DMS153 treated with DMSO at 0.1 percent for 48 hours (cell line): ENCODE measurements at regions not wholly inside any gene's neighbourhood (a gene's known extent, or its start where the extent isn't known, plus 50 kb on each side); places are given as distances from the start of the nearest gene placed in this dataset.

Experiments used
- DNase-seq: peaks from one replicate; lab custom pipeline; 2025; ENCODE audit not compliant: unreplicated experiment; lab: John Stamatoyannopoulos, UW

DNA sequence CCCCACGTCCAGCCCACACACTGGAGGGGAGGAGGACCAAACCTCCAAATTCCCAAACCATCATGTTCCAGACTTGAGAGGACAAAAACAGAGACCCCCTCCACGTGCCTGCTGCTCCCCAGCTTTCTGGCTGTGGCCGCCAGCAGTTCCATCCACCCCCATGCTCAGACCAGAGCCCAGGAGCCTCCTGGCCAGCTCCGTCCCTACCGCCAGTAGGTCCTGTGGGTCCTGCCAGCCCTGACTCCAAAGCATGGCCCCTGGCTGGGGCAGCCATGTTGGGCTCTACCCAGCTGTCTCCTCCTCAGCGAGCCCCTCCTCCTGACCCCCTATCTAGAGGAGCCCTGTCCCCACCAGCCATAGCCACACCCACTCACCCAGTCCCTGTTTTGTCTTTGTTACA, 227.3 kb upstream of the RTL1 start:
- DNase-seq: no peak

DNA sequence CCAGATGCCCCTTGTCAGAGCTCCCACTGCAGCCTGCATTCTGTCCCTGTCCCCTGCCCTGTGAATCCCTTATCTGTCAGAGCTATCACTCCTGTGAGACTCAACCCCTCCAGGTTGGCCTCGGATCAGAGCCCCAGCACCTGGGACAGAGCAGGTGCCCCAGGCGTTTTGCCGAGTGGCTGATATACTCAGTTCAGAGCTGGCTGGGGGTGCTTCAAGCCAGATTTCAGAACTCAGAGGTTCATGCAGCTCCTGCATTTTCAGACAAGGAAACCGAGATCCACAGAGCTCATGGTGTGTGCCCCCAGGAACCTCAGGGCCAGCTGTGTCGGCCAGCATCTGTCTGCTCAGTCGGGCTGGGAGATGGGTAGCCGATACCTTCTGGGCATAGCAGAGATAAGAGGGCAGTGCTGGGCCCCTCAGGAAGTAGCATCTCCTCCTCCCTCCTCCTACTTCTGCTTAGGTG, 228.0 kb upstream of the RTL1 start:
- DNase-seq: no peak

DNA sequence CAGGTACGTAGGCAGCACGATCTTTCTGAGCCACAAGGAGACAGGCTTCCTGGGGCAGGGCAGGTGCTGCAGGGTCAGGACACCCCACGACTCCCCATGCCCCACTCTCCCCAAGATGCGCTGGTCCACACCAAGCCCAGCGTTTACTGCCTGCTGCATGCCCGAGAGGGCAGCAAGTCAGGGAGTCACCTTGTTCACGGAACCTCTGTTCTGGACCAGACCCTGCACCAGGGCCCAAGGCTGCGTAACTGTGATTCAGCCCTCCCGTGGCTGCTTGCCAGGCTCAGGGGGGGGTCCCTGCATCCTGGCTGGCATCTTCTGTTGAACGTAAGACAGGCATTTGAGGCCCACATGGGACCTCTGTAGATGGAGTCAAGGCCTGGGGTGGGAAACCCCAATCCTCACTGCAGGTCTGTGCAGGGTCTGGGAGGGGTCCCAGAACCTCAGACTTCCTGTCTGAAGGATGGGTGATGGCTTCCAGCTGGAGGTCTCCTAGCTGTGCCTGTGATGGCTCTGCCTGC, 228.6 kb upstream of the RTL1 start:
- no peak for DNase-seq

DNA sequence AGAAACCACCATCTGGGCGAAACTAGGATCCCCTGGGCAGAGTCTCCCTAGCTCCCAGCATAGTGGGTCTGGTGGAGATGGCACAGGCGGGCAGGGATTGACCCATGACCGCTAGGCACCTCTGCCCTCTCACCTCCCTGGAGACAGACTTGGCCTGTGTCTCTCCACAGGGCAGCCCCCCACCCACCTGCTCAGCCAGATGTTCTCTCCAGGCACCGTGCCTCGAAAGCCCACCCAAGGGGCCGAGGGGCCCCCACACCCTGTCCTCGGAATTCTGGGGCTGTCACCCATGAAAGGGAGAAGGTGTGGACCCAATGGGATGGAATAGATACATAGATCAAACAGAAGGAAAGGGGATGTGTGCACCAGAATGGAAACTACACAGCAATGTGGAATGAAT, 229.1 kb upstream of the RTL1 start:
- no peak for DNase-seq

DNA sequence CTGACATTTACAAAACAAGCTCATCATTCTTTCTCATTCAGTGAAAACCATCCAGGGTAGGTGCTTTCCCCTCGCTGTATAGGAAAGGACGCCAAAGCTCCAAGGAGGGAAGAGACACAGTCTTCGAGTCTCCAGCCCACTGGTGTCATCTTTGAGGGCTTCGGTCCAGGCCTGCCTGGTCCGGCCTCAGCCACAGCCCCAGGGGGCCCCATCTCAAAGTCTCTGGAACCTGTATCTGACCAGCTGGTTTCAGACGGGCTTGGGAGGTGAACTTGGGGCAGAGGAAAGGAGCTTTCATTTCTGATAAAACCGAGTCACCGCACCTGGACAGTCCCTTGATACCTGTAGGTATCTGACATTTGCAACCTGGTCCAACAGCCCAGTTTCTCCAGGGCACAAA, 229.5 kb upstream of the RTL1 start:
- no peak for DNase-seq

DNA sequence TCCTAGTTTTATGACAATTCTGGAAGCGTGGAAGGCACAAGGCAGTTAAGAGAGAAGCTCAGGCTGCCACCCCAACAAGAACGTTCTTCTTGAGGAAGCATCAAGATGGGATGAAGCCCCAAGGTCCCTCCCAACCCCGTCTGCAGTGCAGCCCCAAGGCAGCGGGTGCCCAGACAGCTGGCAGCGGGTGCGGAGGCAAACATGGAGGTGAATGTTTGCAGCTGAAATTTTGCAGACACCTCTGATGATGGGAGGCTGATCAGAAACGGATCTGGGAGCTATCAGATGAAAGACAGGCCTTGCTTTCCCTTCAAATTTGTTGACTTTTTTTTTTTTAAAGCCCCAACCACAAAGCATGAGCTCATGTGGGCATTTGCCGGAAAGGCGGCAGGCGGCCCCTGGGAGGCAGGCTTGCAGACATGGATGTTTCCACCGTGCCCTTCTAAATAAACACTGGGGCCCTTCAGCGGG, 230.7 kb upstream of the RTL1 start:
- DNase-seq: no peak

DNA sequence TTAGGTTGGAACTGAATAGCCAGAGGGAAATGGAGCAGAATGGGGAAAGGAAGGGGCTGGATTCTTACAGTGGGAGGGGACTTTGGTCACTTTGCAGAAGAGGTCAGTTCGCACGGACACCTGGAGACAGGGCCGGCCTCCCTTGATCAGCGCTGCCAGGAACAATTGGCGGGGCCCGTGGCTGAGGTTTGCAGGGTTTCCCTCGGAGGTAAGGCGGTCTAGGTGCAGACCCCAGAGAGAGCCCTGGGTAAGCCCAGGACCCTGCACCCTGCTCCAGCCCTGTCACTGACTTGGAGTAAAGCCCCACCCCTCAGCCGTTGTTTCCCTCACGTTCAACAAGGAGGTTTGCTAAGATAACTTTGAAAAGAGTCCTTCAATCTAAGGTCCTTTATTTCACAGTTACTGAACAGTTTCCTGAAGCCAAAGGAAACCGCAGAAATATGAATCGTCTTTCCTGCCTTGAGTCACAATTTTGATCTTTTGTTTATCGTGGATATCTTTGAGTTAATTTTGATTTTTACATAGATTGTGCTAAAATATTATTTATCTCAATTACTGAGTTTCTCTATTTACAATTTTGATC, 231.4 kb upstream of the RTL1 start:
- no peak for DNase-seq

DNA sequence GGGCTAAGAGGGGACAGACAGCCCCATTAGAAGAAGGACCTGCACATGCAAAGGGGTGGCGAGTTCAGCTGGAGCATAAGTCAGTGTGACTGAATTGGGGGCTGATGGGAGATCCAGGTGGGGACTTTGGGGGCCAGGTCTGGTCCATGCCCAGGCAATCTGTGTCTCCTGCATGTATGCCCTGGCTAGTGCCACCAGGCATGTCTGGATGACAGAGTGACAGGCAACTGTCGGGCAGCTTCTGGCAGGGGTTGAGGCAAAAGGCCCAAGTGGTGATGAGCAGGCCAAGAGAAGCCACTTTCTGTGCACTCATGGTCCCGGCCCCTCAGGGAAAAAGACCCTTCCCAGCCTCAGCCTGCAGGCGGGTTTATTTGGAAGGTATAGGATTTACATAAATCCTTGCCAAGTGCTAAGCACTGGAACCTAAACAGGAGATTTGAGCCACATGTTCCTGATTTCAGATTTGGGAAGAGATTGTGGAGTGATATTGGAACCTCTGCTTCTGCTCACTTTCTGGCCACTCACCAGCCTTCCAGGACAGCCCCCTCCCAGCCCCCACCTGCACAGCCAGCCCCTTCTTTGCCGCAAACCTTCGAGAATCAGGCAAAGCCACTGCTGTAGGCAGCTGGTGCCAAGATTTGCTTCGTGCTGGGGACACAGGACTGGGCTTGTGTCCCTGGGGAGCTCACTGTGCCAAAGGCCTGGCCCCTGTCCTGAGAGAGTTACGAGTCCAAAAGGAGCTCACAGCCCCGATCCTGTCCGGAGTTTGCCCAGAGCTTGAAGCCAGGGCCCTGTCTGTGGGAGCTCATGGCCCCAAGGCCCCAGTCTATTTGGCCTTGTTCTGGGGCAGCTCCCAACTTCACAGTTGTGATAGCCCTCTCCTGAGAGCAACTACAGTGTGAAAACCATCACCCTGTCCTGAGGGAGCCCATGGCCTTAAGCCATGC, 232.5 kb upstream of the RTL1 start:
- DNase-seq: no peak

GRCh38 chr14:101137234-101137633, 233.7 kb upstream of the RTL1 start:
- DNase-seq: no peak

GRCh38 chr14:101147848-101148247, 244.3 kb upstream of the RTL1 start:
- DNase-seq: no peak

- DNase-seq: no peak
Observed at GRCh38 chr14:101150039-101150610, 246.6 kb upstream of the RTL1 start.

GRCh38 chr14:101151226-101151926, 247.9 kb upstream of the RTL1 start:
- no peak for DNase-seq

GRCh38 chr14:101151927-101152305, 248.4 kb upstream of the RTL1 start:
- DNase-seq: no peak

DNA sequence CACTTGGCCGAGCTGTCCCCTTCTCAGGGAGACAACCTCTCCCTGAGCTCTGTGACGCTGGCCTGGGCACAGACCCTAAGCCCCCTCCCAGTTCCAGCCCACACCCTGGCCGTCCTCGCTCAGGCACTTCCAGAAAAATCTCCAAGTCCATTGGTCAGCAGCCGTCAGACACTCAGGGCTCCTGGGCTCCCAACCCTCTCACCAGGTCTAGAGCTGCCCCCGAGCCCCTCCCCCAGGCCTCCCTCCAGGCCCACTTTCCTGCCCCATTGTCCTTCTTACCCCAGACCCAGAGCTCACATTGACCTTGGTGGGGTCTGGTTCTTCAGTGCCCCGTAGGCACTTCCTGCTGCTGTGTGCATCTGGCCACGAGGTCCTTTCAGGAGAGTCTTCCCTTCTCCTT, 249.3 kb upstream of the RTL1 start:
- DNase-seq: no peak

- no peak for DNase-seq
Observed at GRCh38 chr14:101153691-101154090, 250.2 kb upstream of the RTL1 start.

DNA sequence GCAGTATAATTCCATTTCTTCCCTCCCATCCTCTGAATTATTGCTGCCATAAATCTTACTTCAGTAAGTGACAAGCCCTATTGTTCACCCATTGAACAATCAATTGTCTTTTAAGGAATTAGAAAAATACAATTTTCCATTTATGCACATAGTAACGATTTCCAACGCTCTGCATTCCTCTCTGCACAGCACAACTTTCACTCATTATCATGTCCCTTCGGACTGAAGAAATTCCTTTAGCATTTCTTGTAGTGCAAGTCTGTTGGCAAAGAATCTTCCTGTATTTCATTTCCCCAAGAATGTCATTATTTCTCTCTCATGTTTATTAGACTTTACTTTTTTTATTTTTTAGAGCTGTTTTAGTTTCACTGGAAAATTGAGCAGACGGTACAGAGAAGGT, 252.1 kb upstream of the RTL1 start:
- no peak for DNase-seq

- no peak for DNase-seq
Observed at GRCh38 chr14:101167428-101167827, 263.9 kb upstream of the RTL1 start.

GRCh38 chr14:101169267-101169666, 265.7 kb upstream of the RTL1 start:
- no peak for DNase-seq

GRCh38 chr14:101171650-101172049, 268.1 kb upstream of the RTL1 start:
- no peak for DNase-seq

- DNase-seq: no peak
Observed at GRCh38 chr14:101173698-101174521, 270.4 kb upstream of the RTL1 start.

- no peak for DNase-seq
Observed at GRCh38 chr14:101174522-101174838, 271.0 kb upstream of the RTL1 start.
